ENCODE measurements at regions not wholly inside any gene's neighbourhood (a gene's known extent, or its start where the extent isn't known, plus 50 kb on each side); places are given as distances from the start of the nearest gene placed in this dataset.

DNA sequence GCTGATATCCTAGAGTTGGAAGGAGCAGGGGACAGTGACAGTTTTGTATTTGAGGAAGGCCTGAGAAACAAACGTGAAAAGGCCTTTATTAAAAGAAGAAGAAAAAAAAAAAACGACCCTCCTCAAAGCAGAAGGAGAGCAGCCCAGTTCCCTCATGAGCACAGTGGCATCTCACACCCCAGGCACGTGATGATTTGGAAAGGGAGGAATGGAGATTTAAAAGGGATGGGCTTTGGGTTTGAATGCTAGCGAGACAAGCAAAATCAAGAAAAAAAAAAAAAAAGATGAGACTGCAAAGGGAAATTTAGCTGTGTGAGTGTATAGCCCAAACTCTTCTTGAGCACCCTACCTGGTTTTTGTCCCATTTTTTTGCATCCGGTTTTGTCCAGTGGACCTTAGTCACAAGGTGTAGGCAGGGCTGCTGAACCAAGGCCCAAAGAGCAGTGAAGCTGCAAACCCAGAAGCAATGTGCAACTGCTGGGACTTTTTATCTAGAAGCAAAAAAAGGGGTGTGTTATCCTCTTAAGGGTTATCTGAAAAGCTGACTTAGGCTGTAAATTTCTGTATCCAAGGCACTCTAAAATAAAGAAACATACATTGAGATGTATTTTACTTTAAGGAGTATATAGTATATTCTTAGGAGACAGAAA lies 54.5 kb upstream of the RREB1 start:
- peaks cover 35% of the 10 kb centered on the region for H3K4me1 ChIP-seq (ENCODE audit: insufficient read depth, low read length, severe bottlenecking)
- H4K20me1 ChIP-seq (ENCODE audit: insufficient read depth, low read length) = no peaks in the 10 kb centered on the region
- H3K79me2 ChIP-seq (ENCODE audit: insufficient read depth, low read length) = no peaks in the 10 kb centered on the region
- H3K4me3 ChIP-seq (ENCODE audit: low read depth, low read length, poor library complexity, severe bottlenecking) = peak overlapping the region; percentile 75
- H3F3A ChIP-seq (ENCODE audit: insufficient read depth, low read length) = no peaks in the 10 kb centered on the region; the same call in 1 of the 2 replicates
- TF ChIP-seq CTCF (IDR thresholded peaks at IDR 0.05; ENCODE audit: low read length) = no peak
- TF ChIP-seq EZH2 (IDR thresholded peaks at IDR 0.05; ENCODE audit: borderline replicate concordance, low read length) = no peak
- H3K36me3 ChIP-seq (ENCODE audit: insufficient read depth, low read length) = no peaks in the 10 kb centered on the region
- H3K4me2 ChIP-seq (ENCODE audit: low read length) = peak overlapping the region; percentile 94
- no peak overlapping the region; the same call in 1 of the 2 replicates for H3K9ac ChIP-seq (ENCODE audit: low read length)
- H3K27ac ChIP-seq (ENCODE audit: low read depth, low read length, poor library complexity, severe bottlenecking) = no peak overlapping the region
- no peaks in the 10 kb centered on the region for H3K9me2 ChIP-seq (ENCODE audit: low read depth, low read length)
- no peaks in the 10 kb centered on the region for H3K9me3 ChIP-seq (ENCODE audit: low read length)
- no peaks in the 10 kb centered on the region for H3K27me3 ChIP-seq (ENCODE audit: insufficient read depth, low read length)
- no peak overlapping the region for H2AFZ ChIP-seq (ENCODE audit: low read length)
